Fibroblast of skin of scalp (primary cell): ENCODE measurements at regions not wholly inside any gene's neighbourhood (a gene's known extent, or its start where the extent isn't known, plus 50 kb on each side); places are given as distances from the start of the nearest gene placed in this dataset.
"Not testable (repeated sequence)": the region's sequence is repeated elsewhere in the genome, so short reads cannot be mapped to it uniquely, and the experiment has no call there.

Experiments used
- DNase-seq: peaks from one replicate; pipeline ENCODE4 v3.0.0-alpha.2; 2013

DNA sequence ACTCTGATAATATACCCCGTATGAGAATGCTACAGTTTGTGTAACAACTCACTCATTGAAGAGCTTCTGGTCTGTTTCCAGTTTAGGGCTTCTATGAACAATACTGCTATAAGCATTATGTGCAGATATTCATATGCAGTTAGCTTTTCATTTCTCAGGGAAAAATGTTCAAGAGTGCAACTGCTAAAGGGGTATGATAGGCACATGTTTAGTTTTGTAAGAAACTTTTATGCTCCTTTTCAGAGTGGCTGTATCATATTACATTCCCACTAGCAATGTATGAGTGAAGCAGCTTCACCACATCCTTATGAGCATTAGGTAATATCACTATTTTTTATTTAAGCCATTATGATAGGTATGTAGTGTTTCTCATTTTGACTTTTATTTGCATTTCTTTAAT, 182.6 kb upstream of the CXCL12 start:
- peak; percentile 27 for DNase-seq

GRCh38 chr10:44569193-44570091, 184.5 kb upstream of the CXCL12 start:
- peak; percentile 98 for DNase-seq

- DNase-seq, result peak; percentile 54
Observed at GRCh38 chr10:44571701-44572100, 186.8 kb upstream of the CXCL12 start.

GRCh38 chr10:44572146-44572545, 187.2 kb upstream of the CXCL12 start:
- no peak for DNase-seq

DNA sequence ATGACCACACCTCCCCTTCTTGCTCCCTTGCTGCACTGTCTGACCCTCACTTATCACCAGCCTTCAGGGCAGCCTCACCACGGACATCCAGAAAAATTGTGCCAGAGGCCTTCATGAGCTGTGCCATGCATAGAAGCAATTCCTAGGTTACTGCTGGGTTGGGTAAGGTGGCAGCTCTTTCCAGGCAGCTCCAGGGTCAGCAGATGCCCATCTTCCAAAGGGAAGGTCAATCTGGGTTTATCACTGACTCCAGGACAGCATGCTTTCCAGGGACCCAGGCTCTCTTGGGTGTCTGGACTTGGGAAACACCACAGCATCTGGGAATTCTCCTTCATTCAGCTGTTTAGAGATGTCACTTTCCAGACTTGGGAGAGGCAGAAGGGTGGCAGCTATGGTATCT, 188.9 kb upstream of the CXCL12 start:
- no peak for DNase-seq

GRCh38 chr10:44574596-44575480, 189.9 kb upstream of the CXCL12 start:
- DNase-seq, result no peak

DNA sequence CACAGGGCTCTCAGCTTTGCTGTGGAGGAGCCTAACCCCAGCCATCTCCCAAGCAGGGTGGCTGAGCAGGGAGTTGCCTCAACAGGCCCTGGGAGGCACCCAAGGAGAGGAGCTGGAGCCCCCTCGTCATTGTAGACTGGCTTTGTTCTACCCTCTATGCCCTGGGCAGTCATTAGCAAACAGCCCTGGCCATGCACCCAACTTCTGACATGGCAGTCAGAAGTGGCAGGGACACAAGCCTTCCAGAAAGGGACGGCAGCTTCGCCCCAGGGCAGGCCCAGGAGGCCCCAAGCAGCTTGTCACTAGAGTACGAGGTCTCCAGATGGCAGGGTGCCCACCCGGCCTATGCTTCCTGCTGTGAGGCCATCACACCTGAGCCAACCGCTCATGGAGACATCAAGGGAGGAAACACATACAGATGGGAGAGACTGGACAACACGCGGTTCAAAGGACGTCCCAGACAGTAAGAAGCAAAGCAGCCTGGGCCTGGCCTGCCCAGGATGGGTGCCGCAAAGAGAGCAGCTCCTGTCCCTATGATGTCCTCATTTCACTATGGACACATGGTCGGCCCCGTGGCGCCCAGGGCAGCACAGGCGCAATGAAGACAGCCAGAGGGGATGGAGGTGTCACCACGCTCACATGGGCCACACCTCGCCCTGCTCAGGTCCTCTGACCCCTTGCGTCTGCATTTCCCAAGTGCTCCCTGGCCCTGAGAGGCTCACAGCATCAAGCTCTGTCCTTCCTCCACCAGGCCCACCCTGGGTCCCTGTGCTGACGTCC, 190.9 kb upstream of the CXCL12 start:
- no peak for DNase-seq

DNA sequence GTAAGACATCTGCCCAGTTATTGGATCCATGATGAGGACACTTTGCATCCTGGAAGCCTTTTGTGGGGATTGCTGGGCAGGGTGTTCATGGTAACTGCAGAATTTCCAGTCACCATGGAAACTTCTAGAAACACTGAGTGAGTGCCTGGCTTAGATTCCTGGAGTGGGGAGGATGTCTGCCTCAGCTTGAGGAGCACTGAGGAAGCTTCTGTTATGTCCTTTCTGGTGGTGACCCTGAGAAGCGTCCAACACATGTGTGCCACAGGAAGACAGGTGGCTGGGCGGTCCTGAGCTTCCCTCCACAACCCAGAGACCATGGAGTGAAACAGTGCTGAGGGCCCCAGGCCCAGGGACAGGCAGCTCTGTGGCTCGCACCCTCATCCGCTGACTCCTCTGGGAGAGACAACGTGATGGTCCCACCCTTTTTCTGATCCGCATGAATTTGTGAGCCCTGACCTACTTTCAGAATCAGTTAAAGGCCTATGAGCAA, 191.8 kb upstream of the CXCL12 start:
- peak; percentile 18 for DNase-seq

GRCh38 chr10:44577533-44577932, 192.6 kb upstream of the CXCL12 start:
- DNase-seq, result no peak

DNA sequence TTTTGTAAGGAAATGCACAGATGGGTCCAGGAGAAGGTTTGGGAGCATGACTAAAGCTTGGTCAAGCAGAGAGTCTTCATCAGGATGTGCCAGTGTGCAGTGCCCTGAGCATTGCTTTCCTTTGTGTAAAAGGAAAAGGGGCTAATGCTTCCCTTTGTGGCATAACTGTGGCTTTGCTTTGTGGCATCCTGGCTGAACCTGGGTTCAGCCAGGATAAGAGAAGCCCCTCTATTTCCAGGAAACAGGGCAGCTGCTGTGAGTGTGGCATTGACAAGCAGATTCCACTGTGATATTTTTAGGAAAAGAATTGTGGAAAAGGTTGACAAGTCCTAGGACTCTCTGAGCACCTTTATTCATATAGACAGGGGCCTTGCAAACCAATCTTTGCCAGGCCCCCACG, 193.4 kb upstream of the CXCL12 start:
- no peak for DNase-seq

DNA sequence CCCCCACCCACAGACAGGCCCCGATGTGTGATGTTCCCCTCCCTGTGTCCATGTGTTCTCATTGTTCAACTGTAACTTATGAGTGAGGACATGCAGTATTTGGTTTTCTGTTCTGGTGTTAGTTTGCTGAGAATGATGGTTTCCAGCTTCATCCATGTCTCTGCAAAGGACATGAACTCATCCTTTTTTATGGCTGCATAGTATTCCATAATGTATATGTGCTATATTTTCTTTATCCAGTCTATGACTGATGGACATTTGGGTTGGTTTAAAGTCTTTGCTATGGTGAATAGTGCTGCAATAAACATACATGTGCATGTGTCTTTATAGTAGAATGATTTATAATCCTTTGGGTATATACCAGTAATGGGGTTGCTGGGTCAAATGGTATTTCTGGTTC, 194.1 kb upstream of the CXCL12 start:
- not testable (repeated sequence) for DNase-seq

DNA sequence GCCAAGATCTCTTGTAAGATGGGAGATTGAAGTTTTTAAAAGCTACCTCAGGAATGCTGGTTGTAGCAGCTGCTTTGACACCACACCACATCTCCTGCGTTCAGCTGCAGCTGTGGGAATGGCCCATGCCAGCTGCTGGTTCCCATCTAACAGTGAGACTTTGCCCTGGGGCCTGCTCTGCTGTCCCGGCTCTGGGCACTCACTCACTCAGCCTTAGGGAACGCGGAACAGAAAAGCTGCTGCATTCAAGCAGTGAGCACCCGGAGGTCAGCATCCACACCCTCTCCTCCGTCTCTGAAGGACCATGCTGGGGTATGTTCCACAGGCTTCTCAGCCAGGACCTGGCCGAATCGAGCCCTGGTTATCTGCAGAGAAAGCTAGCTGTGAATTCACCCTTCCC, 197.1 kb upstream of the CXCL12 start:
- no peak for DNase-seq

- DNase-seq, result no peak
Observed at GRCh38 chr10:44587488-44588318, 202.8 kb upstream of the CXCL12 start.

DNA sequence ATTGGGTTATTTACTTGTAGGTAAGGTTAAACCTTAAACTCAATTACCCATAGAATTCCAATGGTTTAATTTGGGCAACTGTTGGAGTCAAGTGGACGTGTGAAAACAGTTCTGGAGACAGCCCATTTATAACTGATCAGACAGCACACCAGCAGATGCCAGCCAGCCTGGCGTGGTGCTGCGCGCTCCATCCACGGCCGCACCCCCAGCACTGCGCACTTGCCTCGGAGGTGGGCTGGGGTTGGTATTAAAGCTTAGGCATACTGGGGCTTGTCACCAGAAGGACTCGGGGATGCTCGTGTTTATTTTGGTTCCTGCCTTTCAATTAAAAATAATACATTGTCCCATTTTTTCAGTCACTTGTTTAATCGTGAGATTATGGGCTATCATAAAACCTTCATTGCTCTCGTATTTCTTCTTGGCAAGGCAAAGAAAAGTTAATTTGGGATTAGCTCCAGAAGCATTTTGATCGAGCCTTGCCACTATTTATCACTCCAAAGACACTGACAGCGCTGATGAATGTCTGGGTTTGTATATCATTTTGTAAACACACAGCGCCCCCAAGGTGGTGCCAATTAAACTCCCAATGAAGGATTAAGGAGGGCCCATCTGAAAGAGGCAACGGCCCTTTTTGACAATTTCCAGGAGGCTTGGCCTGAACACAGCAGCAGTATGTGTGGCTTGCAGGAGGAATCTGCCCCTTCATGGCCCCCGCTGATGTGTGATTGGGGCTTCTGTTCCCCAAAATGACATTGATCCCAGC, 204.5 kb upstream of the CXCL12 start:
- DNase-seq, result no peak

DNA sequence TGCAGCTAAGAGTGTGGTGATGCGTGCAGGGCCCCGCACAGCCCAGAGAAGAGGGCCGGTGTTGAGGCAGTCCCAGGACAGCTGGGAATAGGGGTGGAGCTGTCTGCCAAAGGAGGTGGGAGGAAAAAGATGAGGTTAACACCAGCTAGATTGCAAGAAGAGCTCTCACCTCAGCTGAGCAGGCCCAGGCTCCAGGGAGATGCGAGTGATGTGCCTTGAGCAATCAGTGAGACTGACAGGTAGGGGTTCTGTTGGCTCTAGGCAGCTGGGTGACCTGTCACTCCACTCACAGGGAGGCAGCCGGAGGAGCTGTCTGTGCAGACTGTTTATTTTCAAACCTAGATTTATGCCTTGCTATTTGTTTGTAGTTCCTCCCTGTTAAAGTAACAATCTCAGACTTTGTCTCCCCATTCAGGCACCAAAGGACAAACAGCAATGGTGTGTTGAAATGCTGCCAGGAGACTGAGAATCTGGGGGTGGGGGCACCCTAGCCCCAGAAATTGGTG, 205.1 kb upstream of the CXCL12 start:
- no peak for DNase-seq

GRCh38 chr10:44591911-44592310, 207.0 kb upstream of the CXCL12 start:
- no peak for DNase-seq

DNA sequence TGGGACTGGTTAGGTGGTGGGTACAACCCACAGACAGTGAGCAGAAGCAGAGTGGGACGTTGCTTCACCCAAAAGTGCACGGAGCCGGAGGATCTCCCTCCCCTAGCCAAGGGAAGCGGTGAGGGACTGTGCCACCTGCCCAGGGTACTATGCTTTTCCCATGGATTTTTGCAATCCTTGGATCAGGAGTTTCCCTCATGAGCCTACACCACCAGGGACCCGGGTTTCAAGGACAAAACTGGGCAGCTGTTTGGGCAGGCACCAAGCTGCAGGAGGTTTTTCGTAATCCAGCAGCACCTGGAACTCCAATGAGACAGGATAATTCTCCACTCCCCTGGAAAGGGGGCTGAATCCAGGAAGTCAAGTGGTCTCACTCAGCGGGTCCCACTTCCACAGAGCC, 209.1 kb upstream of the CXCL12 start:
- no peak for DNase-seq

- DNase-seq, result peak; percentile 37
Observed at GRCh38 chr10:44607116-44607515, 222.2 kb upstream of the CXCL12 start.

GRCh38 chr10:44618910-44619309, 234.0 kb upstream of the CXCL12 start:
- DNase-seq, result no peak

DNA sequence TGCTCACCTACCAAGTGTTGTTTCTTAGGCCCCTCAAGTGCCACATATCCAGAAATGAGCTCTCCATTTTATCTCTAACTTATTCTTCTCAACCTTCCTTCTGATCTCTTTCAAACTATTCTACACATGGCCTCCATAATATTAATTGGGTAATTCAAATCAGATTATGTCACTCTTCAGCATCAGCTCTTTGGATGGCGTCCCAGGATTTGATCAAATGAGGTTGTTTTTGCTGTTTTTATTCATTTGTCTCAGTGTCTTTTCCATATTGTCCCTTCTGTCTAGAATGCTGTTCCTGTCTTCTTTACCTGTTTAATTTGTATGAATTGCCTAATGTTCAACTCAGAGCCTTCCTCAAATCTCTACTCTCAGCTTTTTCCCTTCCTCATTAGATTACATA, 234.6 kb upstream of the CXCL12 start:
- DNase-seq, result no peak

DNA sequence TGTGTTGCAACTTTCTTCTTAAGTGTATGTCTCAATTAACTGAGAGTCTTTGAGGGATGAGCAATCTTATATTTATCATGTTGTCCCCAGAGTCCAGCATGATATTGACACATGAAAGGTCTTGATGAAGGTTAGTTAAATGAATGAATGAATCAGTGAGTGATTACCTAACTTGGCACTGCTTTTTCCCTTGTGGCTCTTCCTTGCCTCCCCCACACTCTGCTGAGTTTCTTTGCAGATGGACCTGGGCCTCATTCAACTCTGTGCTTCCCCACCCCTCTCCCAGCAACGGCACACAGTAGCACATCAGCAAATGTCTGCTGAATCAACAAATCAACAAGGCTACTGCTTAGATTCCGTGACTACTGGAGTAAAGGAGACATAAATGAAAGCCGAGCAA, 235.1 kb upstream of the CXCL12 start:
- peak; percentile 28 for DNase-seq
